H1 (cell line): ENCODE measurements at regions not wholly inside any gene's neighbourhood (a gene's known extent, or its start where the extent isn't known, plus 50 kb on each side); places are given as distances from the start of the nearest gene placed in this dataset.

Experiments used
- CTCF ChIA-PET: fragments of 300-600 bp; sonication (Branson Sonifier 250); formaldehyde crosslinking; loops from one replicate; lab custom pipeline; 2021; ENCODE audit not compliant: partially characterized antibody; lab: Charles Lee
- POLR2A ChIA-PET: fragments of 300-600 bp; sonication (Branson Sonifier 250); formaldehyde crosslinking; loops from one replicate; lab custom pipeline; 2021; ENCODE audit warnings: inconsistent platforms; ENCODE audit not compliant: partially characterized antibody; lab: Charles Lee
- DNase-seq, 2 experiments: peaks; one replicate each; pipeline versions ENCODE4 v3.0.0 to v3.0.0-alpha.2; 2010 to 2022; ENCODE audit warnings: low spot score in 2 of 2, low read depth in 1 of 2, mixed read lengths in 1 of 2
- FAIRE-seq: peaks from 2 replicates; lab custom pipeline; 2011; peaks lifted over from hg19 to GRCh38; lab: Jason Lieb, UNC
- H2AFZ ChIP-seq: 2 replicates; pipeline ENCODE4 v1.8.1; 2012; ENCODE audit warnings: low read length, inconsistent platforms
- H2AK5ac ChIP-seq: 2 replicates; pipeline ENCODE4 v1.6.1; 2013; ENCODE audit warnings: low read depth, low read length
- H2BK120ac ChIP-seq: replicated peaks from 2 replicates; pipeline ENCODE3; 2013; ENCODE audit warnings: low read depth, low read length, inconsistent platforms
- H2BK12ac ChIP-seq: 2 replicates; pipeline ENCODE4 v1.6.1; 2013; ENCODE audit warnings: low read depth, low read length
- H2BK15ac ChIP-seq: 2 replicates; pipeline ENCODE4 v1.6.1; 2013; ENCODE audit warnings: low read length
- H2BK20ac ChIP-seq: 2 replicates; pipeline ENCODE4 v1.6.1; 2013; ENCODE audit warnings: low read length
- H2BK5ac ChIP-seq: 2 replicates; pipeline ENCODE4 v1.6.1; 2013; ENCODE audit warnings: low read depth, low read length
- H3K14ac ChIP-seq: 2 replicates; pipeline ENCODE4 v1.6.1; 2013; ENCODE audit warnings: inconsistent platforms; ENCODE audit not compliant: insufficient read length
- H3K18ac ChIP-seq: 2 replicates; pipeline ENCODE4 v1.6.1; 2013; ENCODE audit warnings: low read length; ENCODE audit errors: extremely low read depth
- H3K23ac ChIP-seq: 2 replicates; pipeline ENCODE4 v1.6.1; 2013; ENCODE audit warnings: inconsistent platforms; ENCODE audit not compliant: insufficient read length
- H3K23me2 ChIP-seq: 2 replicates; pipeline ENCODE4 v1.6.1; 2013; ENCODE audit warnings: low read depth, low read length
- H3K27ac ChIP-seq: 2 replicates; pipeline ENCODE4 v1.6.1; 2011; ENCODE audit warnings: low read depth, low read length, inconsistent platforms
- H3K27me3 ChIP-seq, 4 experiments: replicated peaks in 1 of 4; 1 replicate in 1 of 4; 2 replicates in 3 of 4; pipeline versions ENCODE4 v1.6.1 to v1.8.1; 2011 to 2013; ENCODE audit warnings: low read length in 3 of 4, mild to moderate bottlenecking in 3 of 4, inconsistent platforms in 2 of 4, mixed read lengths in 2 of 4, moderate library complexity in 1 of 4; ENCODE audit not compliant: control insufficient read depth in 3 of 4, insufficient read depth in 3 of 4; ENCODE audit errors: extremely low read depth in 1 of 4
- H3K36me3 ChIP-seq, 4 experiments: 2 replicates each; pipeline versions ENCODE4 v1.6.1 to v1.8.1; 2011 to 2013; ENCODE audit warnings: mild to moderate bottlenecking in 4 of 4, low read length in 3 of 4, moderate library complexity in 2 of 4, control low read depth in 1 of 4, inconsistent platforms in 1 of 4; ENCODE audit not compliant: insufficient read depth in 4 of 4, control insufficient read depth in 2 of 4
- H3K4ac ChIP-seq: replicated peaks from 2 replicates; pipeline ENCODE3; 2013; ENCODE audit warnings: low read length, low read depth, mixed read lengths, inconsistent platforms; ENCODE audit not compliant: insufficient read length
- H3K4me1 ChIP-seq, 4 experiments: replicated peaks in 1 of 4; 1 replicate in 1 of 4; 2 replicates in 3 of 4; pipeline versions ENCODE4 v1.6.1 to v1.8.1; 2011 to 2013; ENCODE audit warnings: low read length in 3 of 4, inconsistent platforms in 2 of 4, mixed read lengths in 1 of 4; ENCODE audit not compliant: insufficient read depth in 4 of 4, control insufficient read depth in 3 of 4
- H3K4me2 ChIP-seq, 2 experiments: 2 replicates each; pipeline versions ENCODE4 v1.6.1 to v1.8.1; 2011 to 2013; ENCODE audit warnings: low read depth in 2 of 2, low read length in 2 of 2, control low read depth in 1 of 2, inconsistent platforms in 1 of 2, mild to moderate bottlenecking in 1 of 2; ENCODE audit not compliant: insufficient read depth in 1 of 2
- H3K4me3 ChIP-seq, 4 experiments: fragments of 200-600, 300-600 bp in 1 of 4; sonication (generic), shearing (Covaris generic), sonication (Bioruptor Twin) in 1 of 4; 2 replicates each; pipeline versions ENCODE4 v1.5.1 to v1.8.1; 2011 to 2016; ENCODE audit warnings: low read length in 4 of 4, low read depth in 3 of 4, control low read depth in 2 of 4, inconsistent platforms in 2 of 4, mild to moderate bottlenecking in 2 of 4, mixed read lengths in 1 of 4, moderate library complexity in 1 of 4; ENCODE audit not compliant: insufficient read depth in 2 of 4; ENCODE audit errors: extremely low read depth in 1 of 4
- H3K56ac ChIP-seq: replicated peaks from 2 replicates; pipeline ENCODE3; 2013; ENCODE audit warnings: low read depth, mild to moderate bottlenecking, mixed read lengths, low read length, inconsistent platforms; ENCODE audit not compliant: insufficient read length
- H3K79me1 ChIP-seq: 2 replicates; pipeline ENCODE4 v1.6.1; 2013; ENCODE audit warnings: low read depth, low read length, control low read depth
- H3K79me2 ChIP-seq, 2 experiments: 2 replicates each; pipeline versions ENCODE4 v1.6.1 to v1.8.1; 2012 to 2013; ENCODE audit warnings: low read length in 2 of 2, mild to moderate bottlenecking in 2 of 2, inconsistent platforms in 1 of 2; ENCODE audit not compliant: insufficient read depth in 2 of 2, control insufficient read depth in 1 of 2
- H3K9ac ChIP-seq, 4 experiments: replicated peaks in 1 of 4; 1 replicate in 1 of 4; 2 replicates in 3 of 4; pipeline versions ENCODE4 v1.6.1 to v1.8.1; 2011 to 2013; ENCODE audit warnings: low read depth in 3 of 4, low read length in 3 of 4, control low read depth in 2 of 4, mild to moderate bottlenecking in 2 of 4, moderate library complexity in 2 of 4, inconsistent platforms in 1 of 4; ENCODE audit errors: extremely low read depth in 1 of 4
- H3K9me3 ChIP-seq, 2 experiments: 2 replicates each; pipeline versions ENCODE4 v1.6.1 to v1.8.1; 2012 to 2013; ENCODE audit warnings: mild to moderate bottlenecking in 2 of 2, moderate library complexity in 2 of 2, control low read depth in 1 of 2, inconsistent platforms in 1 of 2, low read depth in 1 of 2, low read length in 1 of 2, mixed read lengths in 1 of 2; ENCODE audit not compliant: insufficient read depth in 2 of 2
- H4K20me1 ChIP-seq, 2 experiments: replicated peaks in 1 of 2; 2 replicates each; pipeline versions ENCODE3 to v1.8.1; 2011 to 2013; ENCODE audit warnings: inconsistent platforms in 2 of 2, low read length in 2 of 2, mild to moderate bottlenecking in 1 of 2; ENCODE audit not compliant: insufficient read depth in 2 of 2, control insufficient read depth in 1 of 2
- H4K5ac ChIP-seq: 2 replicates; pipeline ENCODE4 v1.6.1; 2013; ENCODE audit warnings: low read length, low read depth, mixed read lengths, inconsistent platforms; ENCODE audit not compliant: insufficient read length
- H4K8ac ChIP-seq: 2 replicates; pipeline ENCODE4 v1.8.0; 2013; ENCODE audit warnings: mild to moderate bottlenecking, moderate library complexity, low read length, inconsistent platforms; ENCODE audit not compliant: insufficient read depth; ENCODE audit errors: extremely low read depth
- H4K91ac ChIP-seq: replicated peaks from 2 replicates; pipeline ENCODE3; 2013; ENCODE audit warnings: low read length, mixed read lengths, inconsistent platforms; ENCODE audit not compliant: insufficient read length
- GABPA ChIP-seq: IDR thresholded peaks from 2 replicates; pipeline ENCODE4 v1.6.1; 2011; ENCODE audit warnings: mild to moderate bottlenecking, low read length, moderate library complexity, borderline replicate concordance; ENCODE audit not compliant: insufficient read depth
- GTF2F1 ChIP-seq: IDR thresholded peaks from 2 replicates; pipeline ENCODE4 v1.6.1; 2012; ENCODE audit warnings: low read depth, low read length, improper control_type of control experiment, borderline replicate concordance
- MAX ChIP-seq: IDR thresholded peaks from 2 replicates; pipeline ENCODE4 v1.6.1; 2012; ENCODE audit warnings: inconsistent platforms
- POLR2A ChIP-seq, 2 experiments: IDR thresholded peaks; 1 replicate in 1 of 2; 2 replicates in 1 of 2; pipeline ENCODE4 v1.6.1; 2011; ENCODE audit warnings: low read depth in 2 of 2, low read length in 2 of 2, mild to moderate bottlenecking in 2 of 2; ENCODE audit errors: control extremely low read depth in 1 of 2
- TBP ChIP-seq: IDR thresholded peaks from 2 replicates; pipeline ENCODE4 v1.6.1; 2011; ENCODE audit warnings: low read depth, low read length, improper control_type of control experiment
- TCF12 ChIP-seq: IDR thresholded peaks from 2 replicates; pipeline ENCODE4 v1.6.1; 2011; ENCODE audit warnings: low read depth, mild to moderate bottlenecking, low read length
- ZNF274 ChIP-seq: IDR thresholded peaks from 2 replicates; pipeline ENCODE4 v1.7.0; 2012; ENCODE audit warnings: low read length, borderline replicate concordance; ENCODE audit errors: extremely low read depth
- WGBS, 2 experiments: shearing (Covaris generic) in 1 of 2; methylation state at CpG; one replicate each; pipeline versions ENCODE4 v1.1.6 to v1.1.7; 2013 to 2015; ENCODE audit warnings: low lambda C conversion rate in 2 of 2, mixed read lengths in 2 of 2, inconsistent platforms in 1 of 2, low coverage in 1 of 2, missing lambda C conversion rate in 1 of 2; ENCODE audit not compliant: insufficient replicate concordance in 2 of 2, insufficient coverage in 1 of 2, insufficient read length in 1 of 2; ENCODE audit errors: extremely low coverage in 1 of 2, missing lambda C conversion rate in 1 of 2; 5-methylcytosine and 5-hydroxymethylcytosine counted together

GRCh38 chr11:15889363-15890030 is 466.8 kb downstream of the SOX6 start:
- FAIRE-seq, result no peak
- Histone ChIP-seq H2AFZ (no peak overlapping the region), H3K36me3 (no peaks in the 10 kb centered on the region; a peak in 1 of 8 replicates), H3K56ac (no peak overlapping the region), H4K20me1 (no peaks in the 10 kb centered on the region), H4K8ac (no peak overlapping the region), H3K27me3 (no peaks in the 10 kb centered on the region), H2BK120ac (no peak overlapping the region), H3K4ac (no peak overlapping the region), H2BK12ac (no peak overlapping the region), H4K91ac (no peak overlapping the region), H4K5ac (no peak overlapping the region), H3K9me3 (no peaks in the 10 kb centered on the region), H3K18ac (no peak overlapping the region), H3K4me1 (no peaks in the 10 kb centered on the region), H3K14ac (no peak overlapping the region), H3K27ac (no peak overlapping the region), H2BK20ac (no peak overlapping the region), H3K79me1 (no peaks in the 10 kb centered on the region), H3K23me2 (no peaks in the 10 kb centered on the region), H3K4me3 (no peak overlapping the region), H2AK5ac (no peak overlapping the region), H3K79me2 (no peaks in the 10 kb centered on the region), H2BK15ac (no peak overlapping the region), H3K23ac (no peak overlapping the region), H2BK5ac (no peak overlapping the region), H3K9ac (no peak overlapping the region), H3K4me2 (no peak overlapping the region)
- ChIA-PET CTCF (interaction anchor here (0.6 to 1.7 kb wide), 6 partner anchors 9 to 44 kb away, joined by 3 to 6 read pairs (median 3); no protein-coding TSS in a partner anchor), POLR2A (no interaction called here)
- WGBS, 2 experiments, result 87% methylated on average over 2 of the region's 2 CpGs; no CpG with 5 or more reads in 1 of the 2 experiments
- DNase-seq, result no peak
- TF ChIP-seq GTF2F1 (no peak), GABPA (no peak), MAX (no peak), TBP (no peak), ZNF274 (no peak), TCF12 (no peak), POLR2A (IDR thresholded peaks at IDR 0.05; ENCODE audit: control extremely low read depth in 1 of 2, low read depth in 2 of 2, low read length in 2 of 2) (no peak)
